ENCODE measurements at regions not wholly inside any gene's neighbourhood (a gene's known extent, or its start where the extent isn't known, plus 50 kb on each side); places are given as distances from the start of the nearest gene placed in this dataset.
"Not testable (repeated sequence)": the region's sequence is repeated elsewhere in the genome, so short reads cannot be mapped to it uniquely, and the experiment has no call there.

- Histone ChIP-seq H4K8ac (ENCODE audit: low read depth, low read length) (no peak overlapping the region), H4K91ac (ENCODE audit: low read depth, low read length) (no peak overlapping the region), H3K9me3 (ENCODE audit: insufficient read depth, low read depth, low read length) (no peaks in the 10 kb centered on the region), H3K36me3 (ENCODE audit: control insufficient read depth in 1 of 2, insufficient read depth in 2 of 2, low read length in 2 of 2) (no peaks in the 10 kb centered on the region), H3K14ac (ENCODE audit: low read length) (no peak overlapping the region), H3K27ac (ENCODE audit: low read depth, low read length) (no peak overlapping the region), H2BK12ac (ENCODE audit: low read length) (no peak overlapping the region), H4K12ac (ENCODE audit: low read depth, low read length) (no peak overlapping the region), H3K4me3 (ENCODE audit: low read depth, low read length) (no peak overlapping the region), H2BK120ac (ENCODE audit: insufficient read depth, low read length, poor library complexity) (no peak overlapping the region), H3K79me1 (ENCODE audit: low read length) (no peaks in the 10 kb centered on the region), H3K23ac (ENCODE audit: low read length) (no peak overlapping the region), H3K4ac (ENCODE audit: low read depth, low read length) (no peak overlapping the region), H3K4me1 (ENCODE audit: control insufficient read depth in 1 of 2, insufficient read depth in 2 of 2, low read length in 2 of 2) (no peaks in the 10 kb centered on the region), H3K79me2 (ENCODE audit: control insufficient read depth, insufficient read depth, low read length, poor library complexity) (no peaks in the 10 kb centered on the region), H2AK5ac (ENCODE audit: low read length) (no peak overlapping the region), H2AFZ (ENCODE audit: insufficient read depth, low read length, poor library complexity) (no peak overlapping the region), H2BK5ac (ENCODE audit: low read depth, low read length, poor library complexity) (no peak overlapping the region), H3K9ac (ENCODE audit: low read length) (no peak overlapping the region), H3K4me2 (ENCODE audit: low read length) (no peak overlapping the region), H3K27me3 (ENCODE audit: insufficient read depth, low read length) (no peaks in the 10 kb centered on the region), H3K18ac (ENCODE audit: low read length) (no peak overlapping the region)
- no CpG with 5 or more reads among the region's 3 CpGs for WGBS (ENCODE audit: extremely low coverage, insufficient coverage, insufficient read length)
- DNase-seq, result peak; percentile 2 to 43
These were observed 346.3 kb upstream of the SULF2 start for GRCh38 chr20:48131581-48131980.

- no CpG with 5 or more reads among the region's 5 CpGs for WGBS (ENCODE audit: extremely low coverage, insufficient coverage, insufficient read length)
- no peak overlapping the region for H3K9ac ChIP-seq (ENCODE audit: low read length)
These were observed 344.2 kb upstream of the SULF2 start for GRCh38 chr20:48129345-48129942.

GRCh38 chr20:48128436-48128835 lies 343.2 kb upstream of the SULF2 start:
- H2BK5ac ChIP-seq (ENCODE audit: low read depth, low read length, poor library complexity), result no peak overlapping the region
- no peak overlapping the region for H3K4me2 ChIP-seq (ENCODE audit: low read length)
- H3K9me3 ChIP-seq (ENCODE audit: insufficient read depth, low read depth, low read length), result no peaks in the 10 kb centered on the region
- no peaks in the 10 kb centered on the region for H3K27me3 ChIP-seq (ENCODE audit: insufficient read depth, low read length)
- no peak overlapping the region for H4K8ac ChIP-seq (ENCODE audit: low read depth, low read length)
- H4K91ac ChIP-seq (ENCODE audit: low read depth, low read length), result no peak overlapping the region
- H3K4ac ChIP-seq (ENCODE audit: low read depth, low read length), result no peak overlapping the region
- no peak overlapping the region for H2BK12ac ChIP-seq (ENCODE audit: low read length)
- no CpG with 5 or more reads among the region's 3 CpGs for WGBS (ENCODE audit: extremely low coverage, insufficient coverage, insufficient read length)
- H4K12ac ChIP-seq (ENCODE audit: low read depth, low read length), result no peak overlapping the region
- H3K36me3 ChIP-seq (ENCODE audit: control insufficient read depth in 1 of 2, insufficient read depth in 2 of 2, low read length in 2 of 2), result no peaks in the 10 kb centered on the region
- no peak overlapping the region for H3K18ac ChIP-seq (ENCODE audit: low read length)
- no peak overlapping the region for H3K9ac ChIP-seq (ENCODE audit: low read length)
- no peak overlapping the region for H3K27ac ChIP-seq (ENCODE audit: low read depth, low read length)
- H2AFZ ChIP-seq (ENCODE audit: insufficient read depth, low read length, poor library complexity), result no peak overlapping the region
- H3K4me3 ChIP-seq (ENCODE audit: low read depth, low read length), result no peak overlapping the region
- no peak overlapping the region for H2BK120ac ChIP-seq (ENCODE audit: insufficient read depth, low read length, poor library complexity)
- no peak overlapping the region for H3K23ac ChIP-seq (ENCODE audit: low read length)
- no peak overlapping the region for H3K14ac ChIP-seq (ENCODE audit: low read length)
- no peaks in the 10 kb centered on the region for H3K4me1 ChIP-seq (ENCODE audit: control insufficient read depth in 1 of 2, insufficient read depth in 2 of 2, low read length in 2 of 2)
- no peaks in the 10 kb centered on the region for H3K79me1 ChIP-seq (ENCODE audit: low read length)
- no peak for DNase-seq
- H3K79me2 ChIP-seq (ENCODE audit: control insufficient read depth, insufficient read depth, low read length, poor library complexity), result no peaks in the 10 kb centered on the region
- H2AK5ac ChIP-seq (ENCODE audit: low read length), result no peak overlapping the region

More at GRCh38 chr20:48129345-48129942, 344.2 kb upstream of the SULF2 start:
- Histone ChIP-seq H2AFZ (ENCODE audit: insufficient read depth, low read length, poor library complexity) (no peak overlapping the region), H3K4me3 (ENCODE audit: low read depth, low read length) (no peak overlapping the region), H3K14ac (ENCODE audit: low read length) (no peak overlapping the region), H3K23ac (ENCODE audit: low read length) (no peak overlapping the region), H2AK5ac (ENCODE audit: low read length) (no peak overlapping the region), H4K8ac (ENCODE audit: low read depth, low read length) (no peak overlapping the region), H3K79me2 (ENCODE audit: control insufficient read depth, insufficient read depth, low read length, poor library complexity) (no peaks in the 10 kb centered on the region), H2BK120ac (ENCODE audit: insufficient read depth, low read length, poor library complexity) (no peak overlapping the region), H3K18ac (ENCODE audit: low read length) (no peak overlapping the region), H3K4ac (ENCODE audit: low read depth, low read length) (no peak overlapping the region), H3K36me3 (ENCODE audit: control insufficient read depth in 1 of 2, insufficient read depth in 2 of 2, low read length in 2 of 2) (no peaks in the 10 kb centered on the region), H3K27ac (ENCODE audit: low read depth, low read length) (no peak overlapping the region), H3K4me2 (ENCODE audit: low read length) (no peak overlapping the region), H3K9me3 (ENCODE audit: insufficient read depth, low read depth, low read length) (no peaks in the 10 kb centered on the region), H3K4me1 (ENCODE audit: control insufficient read depth in 1 of 2, insufficient read depth in 2 of 2, low read length in 2 of 2) (no peaks in the 10 kb centered on the region), H3K27me3 (ENCODE audit: insufficient read depth, low read length) (no peaks in the 10 kb centered on the region), H2BK5ac (ENCODE audit: low read depth, low read length, poor library complexity) (no peak overlapping the region), H2BK12ac (ENCODE audit: low read length) (no peak overlapping the region), H4K91ac (ENCODE audit: low read depth, low read length) (no peak overlapping the region), H4K12ac (ENCODE audit: low read depth, low read length) (no peak overlapping the region), H3K79me1 (ENCODE audit: low read length) (no peaks in the 10 kb centered on the region)
- no peak for DNase-seq

GRCh38 chr20:48127964-48128363 lies 342.7 kb upstream of the SULF2 start:
- not testable (repeated sequence) for H3K18ac ChIP-seq (ENCODE audit: low read length); H3K4me2 ChIP-seq (ENCODE audit: low read length); H3K79me2 ChIP-seq (ENCODE audit: control insufficient read depth, insufficient read depth, low read length, poor library complexity); H3K4me1 ChIP-seq (ENCODE audit: control insufficient read depth in 1 of 2, insufficient read depth in 2 of 2, low read length in 2 of 2); H2AFZ ChIP-seq (ENCODE audit: insufficient read depth, low read length, poor library complexity); H3K4ac ChIP-seq (ENCODE audit: low read depth, low read length); H3K27ac ChIP-seq (ENCODE audit: low read depth, low read length); H2BK5ac ChIP-seq (ENCODE audit: low read depth, low read length, poor library complexity); DNase-seq; H2BK120ac ChIP-seq (ENCODE audit: insufficient read depth, low read length, poor library complexity); H4K91ac ChIP-seq (ENCODE audit: low read depth, low read length); H3K14ac ChIP-seq (ENCODE audit: low read length); H3K4me3 ChIP-seq (ENCODE audit: low read depth, low read length); H3K23ac ChIP-seq (ENCODE audit: low read length); H4K8ac ChIP-seq (ENCODE audit: low read depth, low read length); H3K36me3 ChIP-seq (ENCODE audit: control insufficient read depth in 1 of 2, insufficient read depth in 2 of 2, low read length in 2 of 2); H3K79me1 ChIP-seq (ENCODE audit: low read length); H3K9me3 ChIP-seq (ENCODE audit: insufficient read depth, low read depth, low read length); H3K9ac ChIP-seq (ENCODE audit: low read length); H2BK12ac ChIP-seq (ENCODE audit: low read length); H2AK5ac ChIP-seq (ENCODE audit: low read length); H3K27me3 ChIP-seq (ENCODE audit: insufficient read depth, low read length); H4K12ac ChIP-seq (ENCODE audit: low read depth, low read length)
- no CpG with 5 or more reads among the region's 10 CpGs for WGBS (ENCODE audit: extremely low coverage, insufficient coverage, insufficient read length)
